K562 (cell line): ENCODE measurements at regions not wholly inside any gene's neighbourhood (a gene's known extent, or its start where the extent isn't known, plus 50 kb on each side); places are given as distances from the start of the nearest gene placed in this dataset.
A peak's percentile ranks its signal among the peaks of the same experiment; 100 is the strongest.

Source experiments
- ATAC-seq: fragments of 200-7000 bp; cut with Tn5 transposase; 3 replicates; pipeline ENCODE4 v1.9.1; 2020; ENCODE audit warnings: moderate library complexity
- BruUV-seq: library from RNA; stranded (reverse); fragments of 400-500 nt; replicated peaks from 2 replicates; lab custom pipeline; 2021; lab: Mats Ljungman, UMichigan
- CTCF ChIA-PET: fragments of 300-600 bp; formaldehyde crosslinking; extraction: SDS; loops from one replicate; lab custom pipeline; 2021; ENCODE audit warnings: low intra/inter-chr PET ratio; lab: Yijun Ruan, JAX
- POLR2A ChIA-PET: fragments of 300-600, 350-650 bp; sonication (Branson Sonifier 250); formaldehyde crosslinking; extraction: SDS; loops from one replicate; lab custom pipeline; 2021; ENCODE audit warnings: antibody characterized with exemption, inconsistent platforms; lab: Yijun Ruan, JAX
- DNase-seq, 4 experiments: peaks; one replicate each; pipeline versions ENCODE4 v3.0.0 to v3.0.0-alpha.2; 2011 to 2018; ENCODE audit warnings: low spot score in 3 of 4, mixed read lengths in 3 of 4; ENCODE audit errors: extremely low read depth in 1 of 4
- FAIRE-seq: peaks from 2 replicates; lab custom pipeline; 2011; peaks lifted over from hg19 to GRCh38; lab: Jason Lieb, UNC
- H2AFZ ChIP-seq: 2 replicates; pipeline ENCODE4 v1.6.0; 2011; ENCODE audit warnings: low read depth, low read length, control low read depth, inconsistent platforms
- H3K27ac ChIP-seq: fragments of 200-600 bp; 3 replicates; pipeline ENCODE4 v1.8.0; 2011; ENCODE audit warnings: low read depth, mild to moderate bottlenecking, control low read depth, inconsistent platforms, low read length, moderate library complexity, mixed read lengths; ENCODE audit errors: extremely low read depth
- H3K27me3 ChIP-seq, 2 experiments: fragments of 300-600 bp in 1 of 2; 2 replicates in 1 of 2; 3 replicates in 1 of 2; pipeline versions ENCODE4 v1.6.0 to v1.8.0; 2011; ENCODE audit warnings: inconsistent platforms in 2 of 2, low read length in 2 of 2, mild to moderate bottlenecking in 1 of 2, mixed read lengths in 1 of 2, moderate library complexity in 1 of 2; ENCODE audit not compliant: control insufficient read depth in 2 of 2, insufficient read depth in 2 of 2
- H3K36me3 ChIP-seq: fragments of 300-600 bp; 3 replicates; pipeline ENCODE4 v1.8.0; 2011; ENCODE audit warnings: mild to moderate bottlenecking, low read length, inconsistent platforms; ENCODE audit not compliant: control insufficient read depth, insufficient read depth
- H3K4me1 ChIP-seq, 2 experiments: fragments of 200-600 bp in 1 of 2; replicated peaks in 1 of 2; 2 replicates in 1 of 2; 3 replicates in 1 of 2; pipeline versions ENCODE4 v1.5.1 to v1.8.0; 2011; ENCODE audit warnings: inconsistent platforms in 2 of 2, low read length in 2 of 2, mild to moderate bottlenecking in 1 of 2, mixed read lengths in 1 of 2, moderate library complexity in 1 of 2; ENCODE audit not compliant: control insufficient read depth in 2 of 2, insufficient read depth in 2 of 2
- H3K4me2 ChIP-seq: 2 replicates; pipeline ENCODE4 v1.6.1; 2011; ENCODE audit warnings: low read length, control low read depth, inconsistent platforms, mixed read lengths; ENCODE audit not compliant: insufficient read depth
- H3K4me3 ChIP-seq: fragments of 200-600 bp; sonication (generic), shearing (Covaris generic); 2 replicates; pipeline ENCODE4 v1.5.1; 2016; ENCODE audit warnings: control low read depth, inconsistent platforms
- H3K79me2 ChIP-seq: fragments of 200-600 bp; 3 replicates; pipeline ENCODE4 v1.8.0; 2011; ENCODE audit warnings: low read length, inconsistent platforms; ENCODE audit not compliant: control insufficient read depth, insufficient read depth
- H3K9ac ChIP-seq, 2 experiments: 2 replicates each; pipeline versions ENCODE4 v1.6.0 to v1.6.1; 2011; ENCODE audit warnings: low read depth in 2 of 2, low read length in 2 of 2, control low read depth in 1 of 2, inconsistent platforms in 1 of 2, mild to moderate bottlenecking in 1 of 2, mixed read lengths in 1 of 2; ENCODE audit not compliant: insufficient read depth in 1 of 2
- H3K9me1 ChIP-seq: one replicate; pipeline ENCODE4 v1.6.0; 2011; ENCODE audit warnings: inconsistent platforms, mild to moderate bottlenecking, low read length, moderate library complexity; ENCODE audit not compliant: control insufficient read depth, insufficient read depth
- H3K9me3 ChIP-seq: replicated peaks from 2 replicates; pipeline ENCODE4 v1.5.1; 2011; ENCODE audit warnings: low read depth, low read length, inconsistent platforms; ENCODE audit not compliant: control insufficient read depth, insufficient read depth
- H4K20me1 ChIP-seq: replicated peaks from 2 replicates; pipeline ENCODE4 v1.6.1; 2011; ENCODE audit warnings: low read length, inconsistent platforms, mixed read lengths; ENCODE audit not compliant: control insufficient read depth, insufficient read depth
- CBFA2T2 ChIP-seq: fragments of 450-650 bp; conservative IDR thresholded peaks from 2 replicates; pipeline ENCODE4 v1.6.1; 2017; ENCODE audit warnings: mild to moderate bottlenecking
- CEBPB ChIP-seq: fragments of 450-650 bp; IDR thresholded peaks from 2 replicates; pipeline ENCODE4 v1.6.1; 2016; ENCODE audit warnings: missing genetic modification characterization, missing compliant biosample characterization
- FOXP1 ChIP-seq: sonication (generic); formaldehyde crosslinking; IDR thresholded peaks from 2 replicates; pipeline ENCODE4 v1.8.0; 2022; ENCODE audit warnings: mild to moderate bottlenecking, missing genetic modification reagents
- GTF2A2 ChIP-seq: IDR thresholded peaks from 2 replicates; pipeline ENCODE4 v1.6.1; 2016; ENCODE audit warnings: mild to moderate bottlenecking, missing genetic modification characterization, missing compliant biosample characterization
- NUFIP1 ChIP-seq: fragments of 450-650 bp; IDR thresholded peaks from 2 replicates; pipeline ENCODE4 v1.6.1; 2018; ENCODE audit not compliant: partially characterized antibody
- PPARD ChIP-seq: fragments of 250-450 bp; sonication (Bioruptor Pico); IDR thresholded peaks from 2 replicates; pipeline ENCODE4 v1.8.0; 2022; ENCODE audit warnings: inconsistent platforms, mild to moderate bottlenecking, moderate library complexity
- RAD51 ChIP-seq: fragments of 450-650 bp; IDR thresholded peaks from 2 replicates; pipeline ENCODE4 v1.7.1; 2016; ENCODE audit warnings: low read depth, mild to moderate bottlenecking, borderline replicate concordance
- VEZF1 ChIP-seq: fragments of 200-800 bp; sonication (Bioruptor generic); IDR thresholded peaks from 2 replicates; pipeline ENCODE4 v1.6.1; 2017; ENCODE audit warnings: missing genetic modification characterization, missing compliant biosample characterization
- YBX1 ChIP-seq: fragments of 450-650 bp; IDR thresholded peaks from 2 replicates; pipeline ENCODE4 v1.7.1; 2016; ENCODE audit warnings: mild to moderate bottlenecking
- ZNF695 ChIP-seq: fragments of 450-650 bp; formaldehyde crosslinking; IDR thresholded peaks from 2 replicates; pipeline ENCODE4 v1.4.0; 2020; ENCODE audit warnings: mild to moderate bottlenecking, moderate library complexity
- ZNF79 ChIP-seq: fragments of 250-450 bp; sonication (Bioruptor Pico); IDR thresholded peaks from 2 replicates; pipeline ENCODE4 v1.4.0; 2020; ENCODE audit warnings: low read depth, mild to moderate bottlenecking, moderate library complexity
- WGBS: fragments of 100-300 bp; shearing (Covaris generic); methylation state at CpG from one replicate; pipeline ENCODE4 v1.1.6; 2016; ENCODE audit warnings: low coverage, mixed read lengths; ENCODE audit not compliant: insufficient coverage; ENCODE audit errors: missing lambda C conversion rate; 5-methylcytosine and 5-hydroxymethylcytosine counted together
- in situ Hi-C: fragments of 300-500 bp; cut with MboI; formaldehyde crosslinking; loops from 4 replicates; pipeline ENCODE4 v1.15.0; 2018; ENCODE audit warnings: inconsistent platforms, mixed read lengths
- intact Hi-C: fragments of 100-400 bp; cut with micrococcal nuclease; formaldehyde crosslinking; loops from 2 replicates; pipeline ENCODE4 v1.14.2; 2022

- TF ChIP-seq FOXP1 (CRISPR knock-in tag) (0 out of 2 replicates have a peak, but pooled peaks have one; percentile 2), ZNF695 (no peak), CBFA2T2 (peak; percentile 41; the same call in 1 of the 2 replicates), RAD51 (peak; percentile 74)
Measured at GRCh38 chr7:131012477-131013031, 278.5 kb upstream of the KLF14 start (continued).

- TF ChIP-seq ZNF79 (CRISPR knock-in tag) (no peak), PPARD (CRISPR knock-in tag) (no peak), YBX1 (no peak), GTF2A2 (no peak), CEBPB (tag) (0 out of 2 replicates have a peak, but pooled peaks have one; percentile 54), NUFIP1 (no peak), VEZF1 (CRISPR knock-in tag) (0 out of 2 replicates have a peak, but pooled peaks have one; percentile 3)
- Histone ChIP-seq H3K36me3 (no peaks in the 10 kb centered on the region), H3K4me1 (peaks cover 14 to 18% of the 10 kb centered on the region in 2 experiments), H3K4me3 (no peak overlapping the region), H4K20me1 (peaks cover 5% of the 10 kb centered on the region; the same call in 1 of the 2 replicates), H3K79me2 (no peaks in the 10 kb centered on the region), H3K27ac (no peak overlapping the region), H3K4me2 (no peak overlapping the region), H2AFZ (no peak overlapping the region), H3K27me3 (no peaks in the 10 kb centered on the region), H3K9ac (no peak overlapping the region), H3K9me3 (no peaks in the 10 kb centered on the region), H3K9me1 (no peaks in the 10 kb centered on the region)
- no peak for FAIRE-seq
- no peak for DNase-seq
- no peak for ATAC-seq
- in situ Hi-C loops, result no loop called here
- ChIA-PET POLR2A (interaction anchor here (0.9 kb wide), 1 partner anchor 17 kb away, joined by 3 read pairs; no protein-coding TSS in a partner anchor), CTCF (interaction anchor here (0.6 kb wide), 1 partner anchor 10 kb away, joined by 3 read pairs; no protein-coding TSS in a partner anchor)
- intact Hi-C loops, result no loop called here
- WGBS, result 83% methylated on average over 11 of the region's 11 CpGs
- no TSS peak for BruUV-seq
Measured at GRCh38 chr7:131013716-131014115, 279.7 kb upstream of the KLF14 start.
